ENCODE measurements at regions not wholly inside any gene's neighbourhood (a gene's known extent, or its start where the extent isn't known, plus 50 kb on each side); places are given as distances from the start of the nearest gene placed in this dataset.

GRCh38 chr10:105644978-105645377 is 1003.9 kb downstream of the SORCS3 start:
- H3K9me3 ChIP-seq (ENCODE audit: control insufficient read depth in 2 of 2, insufficient read depth in 1 of 2, low read depth in 1 of 2, low read length in 1 of 2): no peaks in the 10 kb centered on the region
- peaks cover 0 to 5% (median 5%) of the 10 kb centered on the region in 3 donors for H3K4me1 ChIP-seq (ENCODE audit: control insufficient read depth in 3 of 3, insufficient read depth in 2 of 3, low read depth in 1 of 3, low read length in 2 of 3)
- 70 to 94% (median 92%) methylated on average over 2 of the region's 2 CpGs for WGBS, 3 donors
- no peak for FAIRE-seq
- no peak for DNase-seq
- no peak overlapping the region for H3K4me3 ChIP-seq (ENCODE audit: low read depth in 1 of 3, low read length in 3 of 3)
- H3K36me3 ChIP-seq (ENCODE audit: control insufficient read depth in 3 of 3, insufficient read depth in 2 of 3, low read depth in 1 of 3, low read length in 3 of 3): no peaks in the 10 kb centered on the region
- H3K27ac ChIP-seq (ENCODE audit: low read depth in 1 of 3, low read length in 2 of 3): no peak overlapping the region
- no peaks in the 10 kb centered on the region for H3K27me3 ChIP-seq (ENCODE audit: control insufficient read depth in 3 of 3, insufficient read depth in 3 of 3, low read length in 3 of 3)

GRCh38 chr10:105644559-105644958 is 1003.5 kb downstream of the SORCS3 start:
- WGBS, 3 donors: 67 to 85% (median 75%) methylated on average over 2 of the region's 2 CpGs
- FAIRE-seq (no peak), DNase-seq (no peak)

DNA sequence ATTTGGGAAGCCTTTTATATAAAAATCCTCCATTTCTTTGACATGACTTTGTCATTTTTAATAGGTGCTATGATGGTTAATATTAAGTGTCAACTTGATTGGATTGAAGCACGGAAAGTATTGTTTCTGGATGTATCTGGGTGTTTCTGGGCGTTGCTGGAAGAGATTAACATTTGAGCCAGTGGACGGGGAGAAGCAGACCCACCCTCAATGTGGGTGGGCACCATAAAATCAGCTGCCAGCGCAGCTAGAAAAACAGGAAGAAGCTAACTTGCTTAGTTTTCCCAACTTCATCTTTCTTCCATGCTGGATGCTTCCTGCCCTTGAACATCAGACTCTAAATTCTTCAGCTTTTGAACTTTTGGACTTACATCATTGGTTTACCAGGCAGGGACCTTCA is 1003.0 kb downstream of the SORCS3 start:
- FAIRE-seq (no peak), DNase-seq (peak in 1 of 2 donors; percentile 30)
- Histone ChIP-seq H3K36me3 (ENCODE audit: control insufficient read depth in 3 of 3, insufficient read depth in 2 of 3, low read depth in 1 of 3, low read length in 3 of 3) (no peaks in the 10 kb centered on the region), H3K27me3 (ENCODE audit: control insufficient read depth in 3 of 3, insufficient read depth in 3 of 3, low read length in 3 of 3) (no peaks in the 10 kb centered on the region), H3K4me1 (ENCODE audit: control insufficient read depth in 3 of 3, insufficient read depth in 2 of 3, low read depth in 1 of 3, low read length in 2 of 3) (peaks cover 0 to 5% (median 5%) of the 10 kb centered on the region in 3 donors), H3K4me3 (ENCODE audit: low read depth in 1 of 3, low read length in 3 of 3) (no peak overlapping the region), H3K27ac (ENCODE audit: low read depth in 1 of 3, low read length in 2 of 3) (no peak overlapping the region), H3K9me3 (ENCODE audit: control insufficient read depth in 2 of 2, insufficient read depth in 1 of 2, low read depth in 1 of 2, low read length in 1 of 2) (peaks cover 0 to 2% of the 10 kb centered on the region in 2 donors)
- WGBS, 3 donors: 50 to 68% (median 60%) methylated on average over 4 of the region's 4 CpGs

More at GRCh38 chr10:105644559-105644958, 1003.5 kb downstream of the SORCS3 start:
- Histone ChIP-seq H3K27ac (ENCODE audit: low read depth in 1 of 3, low read length in 2 of 3) (no peak overlapping the region), H3K36me3 (ENCODE audit: control insufficient read depth in 3 of 3, insufficient read depth in 2 of 3, low read depth in 1 of 3, low read length in 3 of 3) (no peaks in the 10 kb centered on the region), H3K9me3 (ENCODE audit: control insufficient read depth in 2 of 2, insufficient read depth in 1 of 2, low read depth in 1 of 2, low read length in 1 of 2) (no peaks in the 10 kb centered on the region), H3K4me1 (ENCODE audit: control insufficient read depth in 3 of 3, insufficient read depth in 2 of 3, low read depth in 1 of 3, low read length in 2 of 3) (peaks cover 0 to 5% (median 5%) of the 10 kb centered on the region in 3 donors), H3K27me3 (ENCODE audit: control insufficient read depth in 3 of 3, insufficient read depth in 3 of 3, low read length in 3 of 3) (no peaks in the 10 kb centered on the region), H3K4me3 (ENCODE audit: low read depth in 1 of 3, low read length in 3 of 3) (no peak overlapping the region)

DNA sequence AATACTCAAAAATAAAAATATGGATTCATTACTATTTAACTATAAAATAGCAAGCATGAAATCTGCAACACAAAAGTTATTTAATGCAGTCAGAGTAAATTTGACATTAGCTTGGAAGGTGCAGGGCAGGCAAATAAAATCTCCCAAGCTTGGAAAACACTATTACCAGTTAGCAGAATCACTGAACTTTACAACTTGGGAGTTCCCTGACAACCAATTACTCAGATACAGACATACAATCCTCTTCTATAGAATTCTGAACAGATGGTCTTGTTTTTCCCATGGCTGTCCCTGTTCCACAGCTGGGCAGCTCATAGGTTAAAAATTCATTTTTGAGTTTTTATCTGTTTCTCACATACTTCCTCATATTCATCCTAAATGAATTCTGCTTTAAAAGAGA is 1002.6 kb downstream of the SORCS3 start:
- Histone ChIP-seq H3K36me3 (ENCODE audit: control insufficient read depth in 3 of 3, insufficient read depth in 2 of 3, low read depth in 1 of 3, low read length in 3 of 3) (no peaks in the 10 kb centered on the region), H3K9me3 (ENCODE audit: control insufficient read depth in 2 of 2, insufficient read depth in 1 of 2, low read depth in 1 of 2, low read length in 1 of 2) (peaks cover 0 to 6% of the 10 kb centered on the region in 2 donors), H3K27ac (ENCODE audit: low read depth in 1 of 3, low read length in 2 of 3) (no peak overlapping the region), H3K4me3 (ENCODE audit: low read depth in 1 of 3, low read length in 3 of 3) (no peak overlapping the region), H3K27me3 (ENCODE audit: control insufficient read depth in 3 of 3, insufficient read depth in 3 of 3, low read length in 3 of 3) (no peaks in the 10 kb centered on the region), H3K4me1 (ENCODE audit: control insufficient read depth in 3 of 3, insufficient read depth in 2 of 3, low read depth in 1 of 3, low read length in 2 of 3) (peaks cover 0 to 5% (median 5%) of the 10 kb centered on the region in 3 donors)
- peak in 1 of 2 donors; percentile 28 for DNase-seq
- no peak for FAIRE-seq

- no peaks in the 10 kb centered on the region for H3K27me3 ChIP-seq (ENCODE audit: control insufficient read depth in 3 of 3, insufficient read depth in 3 of 3, low read length in 3 of 3)
- peaks cover 0 to 6% of the 10 kb centered on the region in 2 donors for H3K9me3 ChIP-seq (ENCODE audit: control insufficient read depth in 2 of 2, insufficient read depth in 1 of 2, low read depth in 1 of 2, low read length in 1 of 2)
- no peak overlapping the region for H3K4me3 ChIP-seq (ENCODE audit: low read depth in 1 of 3, low read length in 3 of 3)
- WGBS, 3 donors: 12 to 57% (median 29%) methylated on average over 3 of the region's 3 CpGs
- H3K4me1 ChIP-seq (ENCODE audit: control insufficient read depth in 3 of 3, insufficient read depth in 2 of 3, low read depth in 1 of 3, low read length in 2 of 3): peaks cover 0 to 8% (median 0%) of the 10 kb centered on the region in 3 donors
- FAIRE-seq (no peak), DNase-seq (peak; percentile 70 to 79)
- no peaks in the 10 kb centered on the region for H3K36me3 ChIP-seq (ENCODE audit: control insufficient read depth in 3 of 3, insufficient read depth in 2 of 3, low read depth in 1 of 3, low read length in 3 of 3)
- no peak overlapping the region for H3K27ac ChIP-seq (ENCODE audit: low read depth in 1 of 3, low read length in 2 of 3)
These were observed 993.2 kb downstream of the SORCS3 start for GRCh38 chr10:105634281-105634680.

GRCh38 chr10:105615715-105616365 is 974.8 kb downstream of the SORCS3 start:
- FAIRE-seq (no peak), DNase-seq (peak in 1 of 2 donors; percentile 25)
- peaks cover 3 to 5% (median 3%) of the 10 kb centered on the region in 3 donors for H3K4me1 ChIP-seq (ENCODE audit: control insufficient read depth in 3 of 3, insufficient read depth in 2 of 3, low read depth in 1 of 3, low read length in 2 of 3)
- H3K9me3 ChIP-seq (ENCODE audit: control insufficient read depth in 2 of 2, insufficient read depth in 1 of 2, low read depth in 1 of 2, low read length in 1 of 2): no peaks in the 10 kb centered on the region
- no peak overlapping the region for H3K27ac ChIP-seq (ENCODE audit: low read depth in 1 of 3, low read length in 2 of 3)
- no peaks in the 10 kb centered on the region for H3K27me3 ChIP-seq (ENCODE audit: control insufficient read depth in 3 of 3, insufficient read depth in 3 of 3, low read length in 3 of 3)
- no peak overlapping the region for H3K4me3 ChIP-seq (ENCODE audit: low read depth in 1 of 3, low read length in 3 of 3)
- 59 to 64% (median 59%) methylated on average over 4 of the region's 4 CpGs for WGBS, 3 donors
- H3K36me3 ChIP-seq (ENCODE audit: control insufficient read depth in 3 of 3, insufficient read depth in 2 of 3, low read depth in 1 of 3, low read length in 3 of 3): no peaks in the 10 kb centered on the region

DNA sequence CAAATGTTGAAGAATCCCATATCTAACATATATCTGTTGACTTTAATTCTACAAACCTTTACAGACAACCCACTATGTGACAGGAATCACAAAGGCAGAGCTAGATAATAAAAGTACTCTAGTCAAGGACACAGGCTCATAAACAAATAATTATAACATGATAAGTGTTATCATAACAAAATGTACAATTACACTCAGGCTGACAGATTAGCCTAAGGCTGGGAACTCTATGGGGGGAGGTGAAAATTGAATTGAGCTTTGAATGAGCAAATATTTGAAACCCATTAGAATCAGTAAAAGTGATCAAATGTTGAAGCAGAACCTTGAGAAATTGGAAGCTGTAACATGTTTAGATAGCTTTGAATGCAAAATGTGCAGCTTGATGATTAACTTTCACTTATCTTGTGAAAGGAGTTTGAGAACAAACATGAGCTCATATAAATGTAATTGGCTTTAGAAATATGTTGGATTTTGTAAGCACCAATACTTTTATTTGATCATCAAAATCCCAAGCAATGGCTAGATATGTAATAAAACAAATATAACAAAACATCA is 970.2 kb downstream of the SORCS3 start:
- Histone ChIP-seq H3K36me3 (ENCODE audit: control insufficient read depth in 3 of 3, insufficient read depth in 2 of 3, low read depth in 1 of 3, low read length in 3 of 3) (no peaks in the 10 kb centered on the region), H3K4me1 (ENCODE audit: control insufficient read depth in 3 of 3, insufficient read depth in 2 of 3, low read depth in 1 of 3, low read length in 2 of 3) (peaks cover 0 to 3% (median 3%) of the 10 kb centered on the region in 3 donors), H3K27me3 (ENCODE audit: control insufficient read depth in 3 of 3, insufficient read depth in 3 of 3, low read length in 3 of 3) (no peaks in the 10 kb centered on the region), H3K27ac (ENCODE audit: low read depth in 1 of 3, low read length in 2 of 3) (no peak overlapping the region), H3K9me3 (ENCODE audit: control insufficient read depth in 2 of 2, insufficient read depth in 1 of 2, low read depth in 1 of 2, low read length in 1 of 2) (no peaks in the 10 kb centered on the region), H3K4me3 (ENCODE audit: low read depth in 1 of 3, low read length in 3 of 3) (no peak overlapping the region)
- peak; percentile 92 for FAIRE-seq
- peak; percentile 50 to 84 for DNase-seq

- WGBS, 3 donors: 26 to 33% (median 31%) methylated on average over 1 of the region's 1 CpG
These were observed 968.4 kb downstream of the SORCS3 start for GRCh38 chr10:105609451-105609850.

DNA sequence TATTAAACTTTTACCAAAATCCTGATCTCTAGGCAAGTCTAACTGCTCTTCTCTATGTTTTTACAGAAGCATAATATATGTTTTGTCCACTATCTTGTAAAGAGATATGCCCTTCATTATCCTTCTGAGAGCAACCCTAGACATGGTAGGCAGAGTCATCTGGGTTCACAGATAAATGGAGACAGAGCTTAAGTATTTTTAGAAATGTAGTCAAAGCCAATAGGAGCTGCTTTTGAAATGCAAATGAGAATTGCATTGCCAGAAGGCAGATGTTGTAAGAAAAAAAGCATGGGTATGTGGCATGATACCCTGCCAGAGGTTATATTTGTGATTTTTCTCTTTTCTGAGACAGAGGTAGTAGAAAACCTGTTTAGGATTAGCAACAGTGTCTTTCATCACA is 964.8 kb downstream of the SORCS3 start:
- no peak for FAIRE-seq
- Histone ChIP-seq H3K9me3 (ENCODE audit: control insufficient read depth in 2 of 2, insufficient read depth in 1 of 2, low read depth in 1 of 2, low read length in 1 of 2) (no peaks in the 10 kb centered on the region), H3K27ac (ENCODE audit: low read depth in 1 of 3, low read length in 2 of 3) (no peak overlapping the region), H3K36me3 (ENCODE audit: control insufficient read depth in 3 of 3, insufficient read depth in 2 of 3, low read depth in 1 of 3, low read length in 3 of 3) (no peaks in the 10 kb centered on the region), H3K27me3 (ENCODE audit: control insufficient read depth in 3 of 3, insufficient read depth in 3 of 3, low read length in 3 of 3) (no peaks in the 10 kb centered on the region), H3K4me3 (ENCODE audit: low read depth in 1 of 3, low read length in 3 of 3) (no peak overlapping the region), H3K4me1 (ENCODE audit: control insufficient read depth in 3 of 3, insufficient read depth in 2 of 3, low read depth in 1 of 3, low read length in 2 of 3) (no peaks in the 10 kb centered on the region)
- DNase-seq: no peak

More at GRCh38 chr10:105609451-105609850, 968.4 kb downstream of the SORCS3 start:
- no peak for FAIRE-seq
- no peak for DNase-seq
- Histone ChIP-seq H3K4me1 (ENCODE audit: control insufficient read depth in 3 of 3, insufficient read depth in 2 of 3, low read depth in 1 of 3, low read length in 2 of 3) (peaks cover 0 to 3% (median 3%) of the 10 kb centered on the region in 3 donors), H3K9me3 (ENCODE audit: control insufficient read depth in 2 of 2, insufficient read depth in 1 of 2, low read depth in 1 of 2, low read length in 1 of 2) (no peaks in the 10 kb centered on the region), H3K27me3 (ENCODE audit: control insufficient read depth in 3 of 3, insufficient read depth in 3 of 3, low read length in 3 of 3) (no peaks in the 10 kb centered on the region), H3K27ac (ENCODE audit: low read depth in 1 of 3, low read length in 2 of 3) (no peak overlapping the region), H3K4me3 (ENCODE audit: low read depth in 1 of 3, low read length in 3 of 3) (no peak overlapping the region), H3K36me3 (ENCODE audit: control insufficient read depth in 3 of 3, insufficient read depth in 2 of 3, low read depth in 1 of 3, low read length in 3 of 3) (no peaks in the 10 kb centered on the region)
